Mesendoderm (in vitro differentiated cells): ENCODE measurements at regions not wholly inside any gene's neighbourhood (a gene's known extent, or its start where the extent isn't known, plus 50 kb on each side); places are given as distances from the start of the nearest gene placed in this dataset.

Source experiments
- DNase-seq: peaks from one replicate; pipeline ENCODE4 v3.0.0; 2013
- H2AK5ac ChIP-seq: 2 replicates; pipeline ENCODE4 v1.6.1; 2013; ENCODE audit warnings: low read length, inconsistent platforms
- H2BK120ac ChIP-seq: 2 replicates; pipeline ENCODE4 v1.6.1; 2013; ENCODE audit warnings: low read depth, mild to moderate bottlenecking, low read length, moderate library complexity, mixed read lengths
- H2BK15ac ChIP-seq: replicated peaks from 2 replicates; pipeline ENCODE4 v1.6.1; 2013; ENCODE audit warnings: low read depth, mild to moderate bottlenecking, moderate library complexity
- H2BK5ac ChIP-seq: 2 replicates; pipeline ENCODE4 v1.6.1; 2013; ENCODE audit warnings: low read length, inconsistent platforms
- H3K18ac ChIP-seq: 2 replicates; pipeline ENCODE4 v1.6.1; 2013; ENCODE audit warnings: mild to moderate bottlenecking, low read length, mixed read lengths
- H3K23ac ChIP-seq: one replicate; pipeline ENCODE4 v1.6.1; 2013; ENCODE audit warnings: low read length
- H3K27ac ChIP-seq: 2 replicates; pipeline ENCODE4 v1.5.1; 2013; ENCODE audit warnings: low read depth, mild to moderate bottlenecking, inconsistent platforms, low read length, moderate library complexity
- H3K27me3 ChIP-seq: 2 replicates; pipeline ENCODE4 v1.6.1; 2013; ENCODE audit warnings: low read length, control low read depth, mild to moderate bottlenecking, inconsistent platforms; ENCODE audit not compliant: insufficient read depth, poor library complexity
- H3K36me3 ChIP-seq: 2 replicates; pipeline ENCODE4 v1.6.1; 2013; ENCODE audit warnings: low read length, inconsistent platforms; ENCODE audit not compliant: control insufficient read depth, insufficient read depth
- H3K4ac ChIP-seq: one replicate; pipeline ENCODE4 v1.6.1; 2013; ENCODE audit warnings: low read depth, mild to moderate bottlenecking, low read length, moderate library complexity
- H3K4me1 ChIP-seq: 2 replicates; pipeline ENCODE4 v1.6.1; 2013; ENCODE audit warnings: low read depth, low read length, inconsistent platforms; ENCODE audit not compliant: control insufficient read depth
- H3K4me2 ChIP-seq: 2 replicates; pipeline ENCODE4 v1.6.1; 2013; ENCODE audit warnings: low read length
- H3K4me3 ChIP-seq: 2 replicates; pipeline ENCODE4 v1.5.1; 2013; ENCODE audit warnings: mild to moderate bottlenecking, low read length
- H3K56ac ChIP-seq: one replicate; pipeline ENCODE4 v1.6.1; 2013; ENCODE audit warnings: low read length
- H3K79me1 ChIP-seq: 2 replicates; pipeline ENCODE4 v1.6.1; 2013; ENCODE audit warnings: low read length, inconsistent platforms
- H3K79me2 ChIP-seq: 2 replicates; pipeline ENCODE4 v1.6.1; 2013; ENCODE audit warnings: mild to moderate bottlenecking, low read length; ENCODE audit not compliant: control insufficient read depth, insufficient read depth
- H3K9ac ChIP-seq: 2 replicates; pipeline ENCODE4 v1.6.1; 2013; ENCODE audit warnings: low read length, inconsistent platforms
- H4K5ac ChIP-seq: one replicate; pipeline ENCODE4 v1.6.1; 2013; ENCODE audit warnings: low read length
- H4K8ac ChIP-seq: one replicate; pipeline ENCODE4 v1.6.1; 2013; ENCODE audit warnings: low read depth, mild to moderate bottlenecking, control low read depth, low read length, moderate library complexity
- WGBS: extraction: QIAGEN DNeasy Blood & Tissue Kit; methylation state at CpG from one replicate; pipeline ENCODE4 v1.1.7; 2013; ENCODE audit warnings: low lambda C conversion rate, missing lambda C conversion rate; ENCODE audit not compliant: insufficient coverage; ENCODE audit errors: extremely low coverage; 5-methylcytosine and 5-hydroxymethylcytosine counted together

- Histone ChIP-seq H3K4me3 (no peak overlapping the region), H2BK5ac (no peak overlapping the region), H2AK5ac (no peak overlapping the region), H3K36me3 (no peaks in the 10 kb centered on the region), H3K4ac (no peak overlapping the region), H3K18ac (no peak overlapping the region), H3K79me2 (no peaks in the 10 kb centered on the region), H3K23ac (no peak overlapping the region), H4K8ac (no peak overlapping the region), H3K56ac (no peak overlapping the region), H3K27ac (no peak overlapping the region), H3K4me2 (no peak overlapping the region), H3K9ac (no peak overlapping the region), H2BK15ac (no peak overlapping the region), H4K5ac (no peak overlapping the region), H2BK120ac (no peak overlapping the region), H3K27me3 (no peaks in the 10 kb centered on the region), H3K4me1 (no peaks in the 10 kb centered on the region), H3K79me1 (no peaks in the 10 kb centered on the region)
- no CpG with 5 or more reads among the region's 10 CpGs for WGBS
- DNase-seq: peak; percentile 74
These were observed 142.8 kb upstream of the TMCC3 start for GRCh38 chr12:94793191-94793595.

DNA sequence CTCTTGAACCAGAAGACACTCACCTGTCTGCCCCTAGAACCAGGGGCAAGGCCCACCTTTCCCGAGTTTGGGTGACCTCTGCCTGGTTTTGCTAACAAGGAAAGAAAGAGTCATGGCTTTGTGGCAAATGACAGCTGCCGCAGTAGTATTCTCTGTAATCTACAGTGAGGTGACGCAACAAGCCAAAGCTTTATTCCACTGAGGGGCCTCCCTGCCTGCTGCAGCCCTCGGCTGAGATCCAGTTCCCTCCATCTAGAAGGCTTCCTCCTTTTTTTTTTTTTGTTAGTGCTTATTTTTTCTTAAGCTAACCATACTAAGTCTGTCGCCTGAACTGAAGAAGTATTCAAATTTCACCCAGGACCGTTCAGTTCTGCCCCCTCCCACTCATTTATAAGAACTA is 142.3 kb upstream of the TMCC3 start:
- no peak overlapping the region for H3K27ac ChIP-seq

GRCh38 chr12:94791933-94792332 is 141.6 kb upstream of the TMCC3 start:
- Histone ChIP-seq H4K5ac (no peak overlapping the region), H2BK15ac (no peak overlapping the region), H3K36me3 (no peaks in the 10 kb centered on the region), H3K4me2 (no peak overlapping the region), H3K27me3 (no peaks in the 10 kb centered on the region), H3K9ac (no peak overlapping the region), H2BK5ac (no peak overlapping the region), H3K23ac (no peak overlapping the region), H2BK120ac (no peak overlapping the region), H3K4me3 (no peak overlapping the region), H3K56ac (no peak overlapping the region), H3K18ac (no peak overlapping the region), H2AK5ac (no peak overlapping the region), H3K79me2 (no peaks in the 10 kb centered on the region), H3K27ac (no peak overlapping the region), H3K4ac (no peak overlapping the region), H3K4me1 (no peaks in the 10 kb centered on the region), H4K8ac (no peak overlapping the region), H3K79me1 (no peaks in the 10 kb centered on the region)
- WGBS: no CpG with 5 or more reads among the region's 16 CpGs
- DNase-seq: no peak

More for the DNA sequence above, 142.3 kb upstream of the TMCC3 start:
- no peak for DNase-seq
- H3K4ac ChIP-seq: no peak overlapping the region
- no peaks in the 10 kb centered on the region for H3K4me1 ChIP-seq
- no peak overlapping the region for H3K4me3 ChIP-seq
- H3K56ac ChIP-seq: no peak overlapping the region
- no peak overlapping the region for H2BK120ac ChIP-seq
- H3K79me1 ChIP-seq: no peaks in the 10 kb centered on the region
- no peak overlapping the region for H4K8ac ChIP-seq
- no peak overlapping the region for H3K18ac ChIP-seq
- H3K27me3 ChIP-seq: no peaks in the 10 kb centered on the region
- no CpG with 5 or more reads among the region's 6 CpGs for WGBS
- no peak overlapping the region for H2BK15ac ChIP-seq
- H3K9ac ChIP-seq: no peak overlapping the region
- no peaks in the 10 kb centered on the region for H3K36me3 ChIP-seq
- H2BK5ac ChIP-seq: no peak overlapping the region
- H2AK5ac ChIP-seq: no peak overlapping the region
- no peaks in the 10 kb centered on the region for H3K79me2 ChIP-seq
- H3K23ac ChIP-seq: no peak overlapping the region
- H3K4me2 ChIP-seq: no peak overlapping the region
- H4K5ac ChIP-seq: no peak overlapping the region

- WGBS: no CpG with 5 or more reads among the region's 3 CpGs
- H3K4me1 ChIP-seq: no peaks in the 10 kb centered on the region
- H3K23ac ChIP-seq: no peak overlapping the region
- no peaks in the 10 kb centered on the region for H3K27me3 ChIP-seq
- H3K36me3 ChIP-seq: no peaks in the 10 kb centered on the region
- H3K4me3 ChIP-seq: no peak overlapping the region
- H3K79me2 ChIP-seq: no peaks in the 10 kb centered on the region
- H4K5ac ChIP-seq: no peak overlapping the region
- no peak for DNase-seq
- H3K79me1 ChIP-seq: no peaks in the 10 kb centered on the region
- no peak overlapping the region for H3K56ac ChIP-seq
- H2BK5ac ChIP-seq: no peak overlapping the region
- no peak overlapping the region for H2BK120ac ChIP-seq
- no peak overlapping the region for H3K4ac ChIP-seq
- no peak overlapping the region for H3K9ac ChIP-seq
- no peak overlapping the region for H2BK15ac ChIP-seq
- no peak overlapping the region for H4K8ac ChIP-seq
- no peak overlapping the region for H2AK5ac ChIP-seq
- no peak overlapping the region for H3K27ac ChIP-seq
- no peak overlapping the region for H3K18ac ChIP-seq
- H3K4me2 ChIP-seq: no peak overlapping the region
These were observed 140.5 kb upstream of the TMCC3 start for GRCh38 chr12:94790825-94791224.

GRCh38 chr12:94790370-94790769 is 140.0 kb upstream of the TMCC3 start:
- no peak overlapping the region for H2BK15ac ChIP-seq
- H2BK120ac ChIP-seq: no peak overlapping the region
- H3K79me2 ChIP-seq: no peaks in the 10 kb centered on the region
- H3K27me3 ChIP-seq: no peaks in the 10 kb centered on the region
- H4K8ac ChIP-seq: no peak overlapping the region
- WGBS: no CpG with 5 or more reads among the region's 3 CpGs
- no peaks in the 10 kb centered on the region for H3K79me1 ChIP-seq
- no peak overlapping the region for H2BK5ac ChIP-seq
- no peak overlapping the region for H3K23ac ChIP-seq
- no peak overlapping the region for H3K4ac ChIP-seq
- H2AK5ac ChIP-seq: no peak overlapping the region
- no peak overlapping the region for H3K4me3 ChIP-seq
- no peak overlapping the region for H3K27ac ChIP-seq
- H4K5ac ChIP-seq: no peak overlapping the region
- no peak overlapping the region for H3K9ac ChIP-seq
- no peak overlapping the region for H3K4me2 ChIP-seq
- H3K36me3 ChIP-seq: no peaks in the 10 kb centered on the region
- no peak overlapping the region for H3K56ac ChIP-seq
- no peak for DNase-seq
- no peaks in the 10 kb centered on the region for H3K4me1 ChIP-seq
- no peak overlapping the region for H3K18ac ChIP-seq

DNA sequence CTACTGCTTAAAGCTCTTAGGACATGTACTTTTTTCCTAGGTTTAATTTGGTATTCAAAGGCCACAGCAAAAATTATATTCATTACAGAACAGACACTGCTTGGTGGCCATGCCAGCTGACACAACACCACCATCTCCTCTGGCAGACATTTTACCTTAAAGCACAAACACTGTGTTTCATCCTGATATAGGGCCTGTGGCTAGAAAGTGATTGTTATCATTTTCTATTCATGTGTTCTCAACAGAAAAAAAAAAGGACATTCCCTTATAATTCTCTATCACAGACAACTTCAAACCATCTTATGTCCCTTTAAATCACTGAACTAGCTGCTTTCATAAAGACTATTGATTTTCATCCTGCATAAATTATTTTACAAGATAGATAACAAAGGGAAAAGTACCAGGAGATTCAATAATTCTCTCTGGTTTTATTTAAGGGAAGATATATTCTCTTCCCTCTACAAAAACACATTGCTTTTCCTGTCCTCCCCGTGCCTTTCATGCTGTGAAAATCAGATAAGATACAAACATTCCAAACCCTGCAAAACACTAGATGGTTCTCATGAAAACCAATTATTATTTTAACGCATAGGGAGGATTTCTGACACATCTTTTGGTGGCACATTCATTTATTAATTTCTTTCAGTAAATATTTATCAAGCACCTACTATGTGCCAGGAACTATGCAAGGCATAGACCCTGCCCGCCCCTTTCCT is 139.3 kb upstream of the TMCC3 start:
- Histone ChIP-seq H3K4me2 (no peak overlapping the region), H3K27me3 (no peaks in the 10 kb centered on the region), H4K8ac (no peak overlapping the region), H2BK120ac (no peak overlapping the region), H2BK15ac (no peak overlapping the region), H3K27ac (no peak overlapping the region), H3K9ac (no peak overlapping the region), H3K4me1 (no peaks in the 10 kb centered on the region), H3K4me3 (no peak overlapping the region), H3K79me1 (no peaks in the 10 kb centered on the region), H3K56ac (no peak overlapping the region), H4K5ac (no peak overlapping the region), H2AK5ac (no peak overlapping the region), H3K23ac (no peak overlapping the region), H3K4ac (no peak overlapping the region), H3K18ac (no peak overlapping the region), H3K79me2 (no peaks in the 10 kb centered on the region), H2BK5ac (no peak overlapping the region), H3K36me3 (no peaks in the 10 kb centered on the region)
- DNase-seq: no peak
- WGBS: no CpG with 5 or more reads among the region's 3 CpGs
